ENCODE measurements at regions not wholly inside any gene's neighbourhood (a gene's known extent, or its start where the extent isn't known, plus 50 kb on each side); places are given as distances from the start of the nearest gene placed in this dataset.

DNA sequence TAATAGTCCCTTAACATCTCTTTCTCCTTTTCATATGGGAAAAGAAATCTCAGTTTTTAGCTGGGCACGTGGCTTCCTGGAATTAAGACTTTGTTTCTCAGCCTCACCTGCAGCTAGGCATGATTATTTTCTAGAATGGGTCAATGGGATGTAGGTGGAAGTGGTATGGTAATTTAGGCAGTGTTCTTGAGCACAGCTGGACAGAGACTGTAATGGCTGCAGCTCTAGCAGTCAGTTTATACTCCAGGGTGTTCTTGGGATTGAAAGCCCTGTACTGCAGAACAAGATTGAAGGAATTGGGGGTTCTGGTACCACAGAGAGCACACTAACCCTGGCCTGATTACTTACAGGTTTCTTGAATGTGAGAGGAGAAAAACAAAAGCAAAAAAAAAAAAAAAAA lies 455.9 kb upstream of the ZNF608 start:
- DNase-seq (ENCODE audit: low read depth in 1 of 2, low spot score in 1 of 2), result no peak
- TF ChIP-seq JUND (IDR thresholded peaks at IDR 0.05; ENCODE audit: low read depth), result no peak
- in situ Hi-C loops (cut with HindIII; ENCODE audit: low pct_unique_long_range_greater_than_20kb, low sequenced_read_pairs), result no loop called here

DNA sequence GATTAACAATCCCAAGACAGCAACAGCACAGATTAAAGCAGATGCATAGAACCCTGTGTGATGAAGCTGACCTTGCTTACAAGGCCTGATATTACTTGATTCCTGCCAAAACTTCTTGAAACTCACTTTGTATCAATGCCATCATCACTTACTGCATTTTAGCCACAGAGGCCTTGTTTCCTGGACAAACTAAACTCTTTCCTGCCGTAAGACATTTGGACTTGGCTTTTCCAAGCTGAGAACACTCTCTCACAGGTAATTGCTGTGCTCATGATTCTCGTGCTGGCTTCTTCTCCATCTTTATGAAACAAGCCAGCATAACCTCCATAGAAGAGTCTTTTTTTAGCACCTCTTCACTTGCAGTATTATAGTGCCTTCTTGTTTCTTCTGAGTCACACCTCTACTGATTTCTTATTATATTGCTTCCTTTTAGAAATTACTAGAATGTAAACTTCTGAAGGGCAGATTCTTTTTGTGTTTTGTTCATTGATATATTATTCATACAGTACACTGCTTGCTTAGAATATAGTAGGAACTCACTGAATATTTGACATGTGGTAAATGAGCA lies 456.5 kb upstream of the ZNF608 start:
- in situ Hi-C loops (cut with HindIII; ENCODE audit: low pct_unique_long_range_greater_than_20kb, low sequenced_read_pairs), result no loop called here
- no peak for TF ChIP-seq JUND (IDR thresholded peaks at IDR 0.05; ENCODE audit: low read depth)
- DNase-seq (ENCODE audit: low read depth in 1 of 2, low spot score in 1 of 2), result no peak

DNA sequence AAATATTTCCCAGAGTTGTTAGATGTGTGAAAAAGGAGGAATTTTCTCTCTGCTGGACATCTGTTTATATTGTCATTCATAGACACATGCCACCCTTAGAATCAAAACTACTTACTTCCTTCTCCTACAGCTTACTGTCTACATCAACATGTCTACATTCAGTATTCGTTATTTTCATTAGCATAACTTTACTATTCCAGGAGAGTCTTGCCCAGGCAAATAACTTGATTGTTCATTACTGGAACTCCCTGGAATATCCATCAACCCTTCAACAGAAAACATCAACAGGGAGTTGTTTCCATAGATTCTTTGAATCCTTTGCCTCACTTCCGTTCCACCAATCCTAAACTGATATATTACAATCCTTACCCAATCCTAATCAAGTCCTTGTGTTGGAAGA lies 457.5 kb upstream of the ZNF608 start:
- in situ Hi-C loops (cut with HindIII; ENCODE audit: low pct_unique_long_range_greater_than_20kb, low sequenced_read_pairs), result no loop called here
- DNase-seq (ENCODE audit: low read depth in 1 of 2, low spot score in 1 of 2), result no peak
- no peak for TF ChIP-seq JUND (IDR thresholded peaks at IDR 0.05; ENCODE audit: low read depth)

DNA sequence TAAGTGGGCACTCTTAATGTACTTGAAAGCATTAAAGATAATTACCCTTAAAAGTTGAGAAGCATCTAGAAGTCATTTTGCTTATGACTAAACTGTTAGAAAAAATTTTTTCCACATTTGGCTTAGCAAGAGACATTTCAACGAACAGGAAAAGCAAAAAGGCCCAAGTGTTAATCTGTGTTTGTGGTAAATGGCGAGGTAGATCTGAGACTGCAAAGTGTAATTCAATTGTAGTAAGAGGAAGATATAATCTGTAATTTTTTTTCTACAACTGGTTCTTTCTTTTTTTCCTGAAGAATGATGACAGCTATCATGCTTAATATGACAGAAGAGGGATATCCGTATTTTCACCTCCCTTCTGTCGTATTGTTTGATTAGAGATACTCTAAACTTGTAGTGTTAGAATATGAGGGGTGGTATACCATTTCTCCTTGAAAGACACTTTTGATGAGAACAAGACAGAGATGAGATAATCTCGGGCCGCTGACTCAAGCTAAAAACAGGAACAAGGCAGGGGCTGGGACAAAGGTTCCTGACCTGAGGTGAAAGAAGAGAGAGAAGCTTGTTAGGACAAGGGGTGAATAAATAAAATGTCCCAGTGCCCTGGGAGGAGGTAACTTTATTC lies 459.3 kb upstream of the ZNF608 start:
- in situ Hi-C loops (cut with HindIII; ENCODE audit: low pct_unique_long_range_greater_than_20kb, low sequenced_read_pairs), result no loop called here
- TF ChIP-seq JUND (IDR thresholded peaks at IDR 0.05; ENCODE audit: low read depth), result no peak
- no peak for DNase-seq (ENCODE audit: low read depth in 1 of 2, low spot score in 1 of 2)

DNA sequence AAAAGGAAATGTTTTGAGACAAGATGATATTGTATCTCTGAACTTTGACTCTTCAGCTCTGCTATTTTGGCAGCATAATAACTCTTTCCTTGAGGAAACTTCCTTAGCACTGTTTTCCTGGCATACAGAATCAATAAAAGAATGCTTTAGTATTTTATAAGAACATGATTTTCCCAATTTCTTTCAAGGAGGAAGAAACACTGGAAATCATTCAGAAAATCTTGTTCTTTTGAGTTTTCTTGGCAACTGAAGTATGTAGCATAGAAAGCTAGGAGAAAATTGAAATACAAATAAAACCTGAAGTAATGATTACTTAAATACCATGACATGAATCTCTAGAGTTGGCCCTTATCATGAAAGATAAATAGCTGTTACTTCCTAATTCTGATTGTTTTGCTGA lies 461.4 kb upstream of the ZNF608 start:
- no peak for TF ChIP-seq JUND (IDR thresholded peaks at IDR 0.05; ENCODE audit: low read depth)
- no peak for DNase-seq (ENCODE audit: low read depth in 1 of 2, low spot score in 1 of 2)
- in situ Hi-C loops (cut with HindIII; ENCODE audit: low pct_unique_long_range_greater_than_20kb, low sequenced_read_pairs), result no loop called here

DNA sequence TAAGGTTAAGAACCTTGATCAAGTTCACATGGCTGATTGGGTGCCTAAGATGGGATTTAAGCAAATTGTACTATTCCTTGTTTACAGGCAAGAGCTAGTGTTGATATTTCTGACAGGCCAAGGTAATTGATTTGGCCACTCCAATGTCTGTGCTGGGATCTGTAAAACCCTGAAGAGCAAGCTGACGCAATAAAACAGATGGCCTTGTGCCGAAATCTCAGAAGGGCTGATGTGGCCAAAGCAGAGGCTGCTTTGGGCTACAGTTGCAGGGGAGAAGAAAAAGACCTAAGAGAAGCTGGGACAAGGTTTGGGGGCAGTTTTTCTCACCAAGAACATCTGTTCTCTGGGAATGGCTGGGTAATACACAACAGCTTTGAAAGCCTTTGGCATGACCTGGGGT lies 463.2 kb upstream of the ZNF608 start:
- in situ Hi-C loops (cut with HindIII; ENCODE audit: low pct_unique_long_range_greater_than_20kb, low sequenced_read_pairs), result no loop called here
- no peak for TF ChIP-seq JUND (IDR thresholded peaks at IDR 0.05; ENCODE audit: low read depth)
- no peak for DNase-seq (ENCODE audit: low read depth in 1 of 2, low spot score in 1 of 2)

DNA sequence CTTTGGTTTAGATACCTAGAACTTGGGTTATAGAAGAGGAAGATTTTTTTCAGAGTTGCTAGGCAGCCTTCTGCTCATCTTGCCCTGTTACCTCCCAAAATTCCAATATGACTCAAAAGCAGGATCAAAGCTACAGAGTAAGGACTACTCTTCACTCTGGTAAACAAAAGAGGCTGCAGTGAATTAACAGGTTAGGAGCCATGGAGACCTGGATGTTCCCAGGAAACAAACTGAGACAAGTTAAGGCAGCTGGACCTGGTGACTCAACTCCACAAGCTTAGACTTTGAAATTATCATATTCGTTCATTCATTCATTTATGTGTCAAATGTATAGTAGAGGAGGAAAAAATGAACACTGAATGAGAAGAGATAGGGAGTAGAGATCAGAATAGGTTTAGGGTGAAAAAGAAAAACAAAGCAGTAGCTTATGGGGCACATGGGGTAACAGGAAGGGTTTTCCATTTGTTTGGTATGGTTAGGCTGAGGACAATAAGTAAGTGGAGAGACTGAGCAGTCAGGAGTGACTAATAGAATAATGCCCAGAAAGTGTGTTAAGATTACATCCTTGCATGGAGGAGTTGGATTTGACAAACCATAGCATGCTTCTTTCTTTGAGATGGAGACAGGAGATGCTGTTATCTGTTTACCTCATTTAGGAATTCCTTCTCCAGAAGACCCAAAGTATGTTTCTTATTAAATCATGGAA lies 464.0 kb upstream of the ZNF608 start:
- DNase-seq (ENCODE audit: low read depth in 1 of 2, low spot score in 1 of 2), result no peak
- in situ Hi-C loops (cut with HindIII; ENCODE audit: low pct_unique_long_range_greater_than_20kb, low sequenced_read_pairs), result no loop called here

DNA sequence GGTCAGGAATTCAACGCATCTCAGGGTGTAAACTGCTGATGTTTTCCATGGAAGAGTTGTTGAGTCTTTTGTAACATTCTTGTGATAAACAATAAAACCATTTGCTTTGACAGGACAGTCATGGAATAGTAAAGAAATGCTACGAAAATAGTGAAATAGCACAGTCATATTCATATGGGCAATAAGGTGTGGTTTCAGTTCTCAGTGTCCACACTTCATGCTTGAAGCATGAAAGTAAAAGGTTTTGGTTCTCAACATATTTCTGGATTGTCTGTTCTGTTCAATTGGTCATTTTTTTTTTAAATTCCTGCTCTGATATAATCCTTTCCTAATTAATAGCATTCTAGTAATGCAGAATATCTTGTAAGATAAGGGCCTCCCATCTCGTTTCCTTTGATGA lies 467.6 kb upstream of the ZNF608 start:
- in situ Hi-C loops (cut with HindIII; ENCODE audit: low pct_unique_long_range_greater_than_20kb, low sequenced_read_pairs), result no loop called here
- no peak for TF ChIP-seq JUND (IDR thresholded peaks at IDR 0.05; ENCODE audit: low read depth)
- DNase-seq (ENCODE audit: low read depth in 1 of 2, low spot score in 1 of 2), result no peak

More for the DNA sequence above, 464.0 kb upstream of the ZNF608 start:
- TF ChIP-seq JUND (IDR thresholded peaks at IDR 0.05; ENCODE audit: low read depth), result no peak

DNA sequence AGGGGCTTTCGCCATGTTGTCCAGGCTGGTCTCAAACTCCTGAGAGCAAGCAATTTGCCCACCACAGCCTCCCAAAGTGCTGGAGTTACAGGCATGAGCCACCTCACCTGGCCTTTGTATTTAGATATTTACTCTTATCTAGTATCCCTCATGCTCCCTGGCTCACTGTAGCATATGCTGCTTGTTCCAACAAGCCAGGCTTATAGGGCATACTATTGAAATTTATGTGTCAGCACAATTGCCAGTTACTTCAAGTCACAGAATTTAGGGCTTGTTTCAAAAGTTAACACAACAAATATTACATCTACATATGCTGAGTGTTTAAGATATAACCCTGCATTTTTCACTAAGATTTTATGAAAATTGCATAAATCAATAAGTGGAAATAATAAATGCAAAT lies 469.2 kb upstream of the ZNF608 start:
- DNase-seq (ENCODE audit: low read depth in 1 of 2, low spot score in 1 of 2), result no peak
- TF ChIP-seq JUND (IDR thresholded peaks at IDR 0.05; ENCODE audit: low read depth), result no peak
- in situ Hi-C loops (cut with HindIII; ENCODE audit: low pct_unique_long_range_greater_than_20kb, low sequenced_read_pairs), result no loop called here

DNA sequence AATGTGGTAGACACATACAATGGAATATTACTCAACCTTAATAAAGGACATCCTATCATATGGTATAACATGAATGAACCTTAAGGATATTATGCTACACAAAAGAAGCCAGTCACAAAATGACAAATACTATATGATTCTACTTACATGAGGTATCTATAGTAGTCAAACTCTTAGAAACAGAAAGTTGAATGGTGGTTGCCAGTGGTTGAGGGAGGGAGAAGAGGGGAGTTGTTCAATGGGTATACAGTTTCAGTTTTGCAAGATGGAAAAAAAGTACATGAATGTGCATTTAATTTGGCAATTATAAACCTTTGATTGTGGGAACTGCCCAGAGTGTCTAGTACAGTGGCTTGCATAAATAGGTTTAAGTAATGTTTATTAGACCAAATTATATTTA lies 473.3 kb upstream of the ZNF608 start:
- DNase-seq (ENCODE audit: low read depth in 1 of 2, low spot score in 1 of 2), result no peak
- no peak for TF ChIP-seq JUND (IDR thresholded peaks at IDR 0.05; ENCODE audit: low read depth)

DNA sequence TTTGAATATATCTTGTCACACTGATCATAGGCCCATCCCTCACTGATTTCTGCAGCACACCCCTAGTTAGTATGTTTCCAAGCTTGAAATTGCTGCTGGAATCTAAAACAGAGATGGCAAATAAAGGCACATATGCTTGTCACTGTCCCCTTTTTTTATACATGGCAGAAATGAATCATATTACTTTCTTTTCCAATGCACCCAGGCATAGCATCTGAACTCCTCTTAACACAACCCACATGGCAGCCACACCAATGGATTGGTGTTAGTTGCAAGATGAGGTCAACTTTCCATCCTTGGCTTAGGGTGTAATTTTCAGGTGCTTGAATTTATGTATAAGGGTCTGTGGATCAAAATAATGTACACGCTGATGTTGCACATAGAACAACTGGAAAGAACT lies 473.8 kb upstream of the ZNF608 start:
- no peak for DNase-seq (ENCODE audit: low read depth in 1 of 2, low spot score in 1 of 2)
- in situ Hi-C loops (cut with HindIII; ENCODE audit: low pct_unique_long_range_greater_than_20kb, low sequenced_read_pairs), result no loop called here
- no peak for TF ChIP-seq JUND (IDR thresholded peaks at IDR 0.05; ENCODE audit: low read depth)

More for the DNA sequence above, 473.3 kb upstream of the ZNF608 start:
- in situ Hi-C loops (cut with HindIII; ENCODE audit: low pct_unique_long_range_greater_than_20kb, low sequenced_read_pairs), result no loop called here

DNA sequence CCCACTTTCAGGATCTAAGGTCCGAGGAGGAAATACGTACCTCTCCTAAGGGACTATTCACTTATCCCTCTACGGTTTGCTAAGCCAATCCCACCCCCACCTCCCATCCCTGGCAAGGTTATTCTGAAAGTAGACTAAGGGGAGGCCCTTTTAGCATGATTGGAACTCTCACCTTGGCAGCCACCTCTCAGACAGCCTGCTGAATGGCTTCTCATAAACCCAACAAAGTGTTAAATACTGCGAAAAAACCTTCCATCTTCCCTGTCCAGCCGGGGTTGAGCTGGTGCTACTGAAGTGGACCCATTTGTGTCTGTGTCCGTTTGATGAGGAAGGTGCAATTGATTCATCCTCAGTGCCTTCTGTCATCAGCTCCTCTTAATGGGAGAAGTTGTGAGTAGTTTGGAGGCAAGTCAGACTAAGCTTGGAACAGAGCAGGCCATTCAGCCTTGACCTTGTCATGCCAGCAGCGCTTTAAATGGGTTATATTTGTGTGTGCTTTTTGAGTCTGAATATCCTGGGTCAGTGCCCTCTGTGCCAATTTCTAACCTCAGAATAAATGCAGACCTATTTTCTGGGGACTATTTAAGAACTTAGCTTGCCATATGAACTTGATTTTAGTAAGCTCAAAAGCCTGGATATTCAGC lies 476.3 kb upstream of the ZNF608 start:
- no peak for DNase-seq (ENCODE audit: low read depth in 1 of 2, low spot score in 1 of 2)
- in situ Hi-C loops (cut with HindIII; ENCODE audit: low pct_unique_long_range_greater_than_20kb, low sequenced_read_pairs), result no loop called here
- TF ChIP-seq JUND (IDR thresholded peaks at IDR 0.05; ENCODE audit: low read depth), result no peak

DNA sequence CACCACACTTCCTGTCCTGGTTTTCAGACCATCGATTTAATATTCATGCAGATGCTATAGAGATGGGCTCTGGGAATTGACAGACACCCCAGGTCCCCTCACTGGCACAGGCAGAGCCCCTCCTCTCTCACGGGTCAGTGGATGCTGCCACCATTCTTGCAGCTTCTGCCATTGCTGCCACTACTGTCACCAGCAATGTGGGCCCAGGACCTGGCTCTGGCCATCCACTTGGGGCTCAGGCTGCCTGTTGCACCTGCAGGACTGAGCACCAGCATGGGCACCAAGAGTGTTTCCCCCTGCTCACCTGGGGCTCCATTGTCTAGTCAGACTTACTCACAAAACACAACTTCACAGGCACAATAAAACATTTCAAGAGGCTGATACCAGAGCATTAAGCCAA lies 479.0 kb upstream of the ZNF608 start:
- TF ChIP-seq JUND (IDR thresholded peaks at IDR 0.05; ENCODE audit: low read depth), result no peak
- in situ Hi-C loops (cut with HindIII; ENCODE audit: low pct_unique_long_range_greater_than_20kb, low sequenced_read_pairs), result no loop called here
- DNase-seq (ENCODE audit: low read depth in 1 of 2, low spot score in 1 of 2), result no peak
